D721Med (cell line): ENCODE measurements at regions not wholly inside any gene's neighbourhood (a gene's known extent, or its start where the extent isn't known, plus 50 kb on each side); places are given as distances from the start of the nearest gene placed in this dataset.

Source experiments
- DNase-seq: peaks from one replicate; pipeline ENCODE4 v3.0.0; 2011; ENCODE audit warnings: low spot score; ENCODE audit not compliant: insufficient read length
- FAIRE-seq: peaks from 2 replicates; lab custom pipeline; 2011; peaks lifted over from hg19 to GRCh38; lab: Jason Lieb, UNC
- CTCF ChIP-seq: IDR thresholded peaks from 2 replicates; pipeline ENCODE4 v1.5.1; 2012; ENCODE audit warnings: mild to moderate bottlenecking, control low read depth; ENCODE audit not compliant: insufficient read depth; ENCODE audit errors: missing control alignments

GRCh38 chr5:126192226-126192625 is 231.0 kb upstream of the GRAMD2B start:
- no peak for TF ChIP-seq CTCF
- no peak for FAIRE-seq
- DNase-seq: no peak

- DNase-seq (no peak), FAIRE-seq (no peak)
- no peak for TF ChIP-seq CTCF
Observed at GRCh38 chr5:126195410-126196100, 227.7 kb upstream of the GRAMD2B start.

GRCh38 chr5:126198531-126198930 is 224.7 kb upstream of the GRAMD2B start:
- TF ChIP-seq CTCF: no peak
- no peak for FAIRE-seq
- DNase-seq: no peak

- DNase-seq (no peak), FAIRE-seq (no peak)
- TF ChIP-seq CTCF: no peak
Observed at GRCh38 chr5:126199467-126199866, 223.7 kb upstream of the GRAMD2B start.

GRCh38 chr5:126208691-126209090 is 214.5 kb upstream of the GRAMD2B start:
- DNase-seq (no peak), FAIRE-seq (no peak)
- TF ChIP-seq CTCF: no peak

GRCh38 chr5:126210955-126211354 is 212.3 kb upstream of the GRAMD2B start:
- FAIRE-seq: no peak
- no peak for TF ChIP-seq CTCF
- DNase-seq: no peak

- TF ChIP-seq CTCF: no peak
- DNase-seq: no peak
Observed at GRCh38 chr5:126219616-126220015, 203.6 kb upstream of the GRAMD2B start.

More at GRCh38 chr5:126219616-126220015, 203.6 kb upstream of the GRAMD2B start:
- no peak for FAIRE-seq
